CMK (cell line): ENCODE measurements at regions not wholly inside any gene's neighbourhood (a gene's known extent, or its start where the extent isn't known, plus 50 kb on each side); places are given as distances from the start of the nearest gene placed in this dataset.
"Not testable (repeated sequence)": the region's sequence is repeated elsewhere in the genome, so short reads cannot be mapped to it uniquely, and the experiment has no call there.

ENCODE experiments used
- DNase-seq: peaks from one replicate; pipeline ENCODE4 v3.0.0-alpha.2; 2010; ENCODE audit warnings: low read depth

- DNase-seq: no peak
Observed at GRCh38 chr4:31374256-31374960, 654.2 kb downstream of the PCDH7 start.

- DNase-seq: no peak
Observed at GRCh38 chr4:31375936-31376335, 655.8 kb downstream of the PCDH7 start.

DNA sequence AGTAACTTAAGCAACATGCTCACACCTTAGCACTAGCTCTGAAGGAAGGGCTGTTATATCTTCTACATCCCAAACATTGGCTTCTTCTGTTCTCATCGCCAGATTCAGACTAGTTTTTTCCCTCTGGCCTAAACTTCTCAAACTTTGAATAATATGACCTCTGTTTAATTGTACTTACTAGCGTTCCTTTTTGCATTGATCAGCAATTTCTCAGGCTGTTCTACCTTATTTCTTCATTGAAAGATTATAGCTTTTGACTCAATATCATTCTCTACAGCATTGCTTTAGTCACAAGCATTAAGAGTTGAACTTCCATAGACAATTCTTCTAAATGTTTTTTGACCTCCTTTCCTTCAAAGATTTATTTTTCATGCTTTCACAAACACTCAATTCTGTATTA lies 659.2 kb downstream of the PCDH7 start:
- DNase-seq: no peak

GRCh38 chr4:31383767-31384166 lies 663.6 kb downstream of the PCDH7 start:
- no peak for DNase-seq

DNA sequence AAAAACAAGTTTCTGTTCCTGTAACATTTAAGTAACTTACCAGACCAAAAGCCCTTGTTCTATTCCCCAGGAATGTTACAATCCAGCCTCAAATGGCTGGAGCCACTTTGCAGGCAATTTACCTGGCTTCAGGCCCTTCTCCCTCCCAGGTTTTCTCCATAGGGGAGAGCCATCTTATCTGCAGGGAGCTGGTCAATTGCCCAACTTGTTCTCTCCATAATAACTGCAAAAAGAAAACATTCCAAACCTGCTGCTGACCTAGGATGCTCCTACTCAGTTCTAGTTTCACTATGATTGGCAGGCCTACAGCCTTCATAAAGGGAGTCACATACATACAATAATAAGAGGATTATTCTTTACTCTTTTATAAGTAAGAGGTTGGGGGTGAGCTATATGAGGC lies 670.7 kb downstream of the PCDH7 start:
- DNase-seq: no peak

DNA sequence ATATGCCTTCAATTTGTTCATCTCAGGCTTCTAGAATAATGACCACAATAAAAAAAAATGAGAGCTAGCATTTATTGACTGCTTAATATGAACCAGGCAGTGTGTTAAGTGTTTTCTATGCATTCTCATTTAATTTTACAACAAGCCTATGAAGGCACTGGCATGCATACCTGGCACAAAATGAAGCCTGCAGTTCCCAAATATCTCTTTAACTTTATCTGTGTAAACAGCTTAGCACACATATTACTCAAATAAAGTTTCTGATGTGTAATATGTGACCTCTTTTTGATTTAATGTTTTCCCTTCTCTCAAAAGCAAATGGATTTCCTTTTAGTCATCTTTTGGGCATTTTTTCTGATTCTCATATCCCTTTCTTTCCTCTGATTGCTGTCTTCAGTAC lies 671.8 kb downstream of the PCDH7 start:
- DNase-seq: no peak

DNA sequence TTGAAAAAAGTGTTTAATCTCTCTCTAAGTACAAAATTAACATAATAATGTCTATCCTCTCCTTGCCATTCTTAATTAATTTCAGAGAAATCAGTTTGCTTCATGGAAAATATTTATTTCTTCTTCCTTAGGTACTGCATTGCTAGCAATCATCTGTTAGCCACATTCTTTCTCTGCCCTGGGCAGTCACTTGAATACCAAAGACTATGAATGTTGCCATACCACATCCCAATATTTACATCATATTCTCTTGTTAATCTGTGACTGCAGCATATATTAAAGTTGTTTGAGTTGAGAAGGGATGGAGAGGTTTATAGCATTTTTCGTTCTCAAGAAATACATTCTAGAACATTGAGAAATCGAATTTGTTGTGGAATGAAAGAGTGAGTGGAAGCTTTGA lies 672.8 kb downstream of the PCDH7 start:
- DNase-seq: no peak

DNA sequence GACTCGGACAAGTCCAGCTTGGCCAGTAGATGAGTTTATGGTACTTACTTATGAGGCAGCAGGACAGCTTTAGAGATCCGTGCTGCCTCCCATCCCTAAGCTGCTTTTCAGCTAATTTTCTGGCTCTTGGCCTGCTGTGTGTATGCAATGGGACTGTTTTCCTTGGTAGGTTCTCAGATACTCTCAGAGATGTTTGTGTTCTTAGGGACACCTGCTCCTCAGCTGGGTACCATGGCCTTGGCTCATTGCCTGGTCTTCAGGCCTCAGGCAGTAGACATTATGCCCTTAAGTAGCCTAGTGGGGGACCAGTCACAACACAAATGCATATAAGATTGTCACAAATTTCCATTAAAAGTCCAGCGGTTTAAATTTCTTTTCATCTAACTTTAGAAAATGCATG lies 688.0 kb downstream of the PCDH7 start:
- no peak for DNase-seq

- DNase-seq: no peak
Observed at GRCh38 chr4:31411565-31411964, 691.4 kb downstream of the PCDH7 start.

- DNase-seq: no peak
Observed at GRCh38 chr4:31415629-31416028, 695.5 kb downstream of the PCDH7 start.

DNA sequence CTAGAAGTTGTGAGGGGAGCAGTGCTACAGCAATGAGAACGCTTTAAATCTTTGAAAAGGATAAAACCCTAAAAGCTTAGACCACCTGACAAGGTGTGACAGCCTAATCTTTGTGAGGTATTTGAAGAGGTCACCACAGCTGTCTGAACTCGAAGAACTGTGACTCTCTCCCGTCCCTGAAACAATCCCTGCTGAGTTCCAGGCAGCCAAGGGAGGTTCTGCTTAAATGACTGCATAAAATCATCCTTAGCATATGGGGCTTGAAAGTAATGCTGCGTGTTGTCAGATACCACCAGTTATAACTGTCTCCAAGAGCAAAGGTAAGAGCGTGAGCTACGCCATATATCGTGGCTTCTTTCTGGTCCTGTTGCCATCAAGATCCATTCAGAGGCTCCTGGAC lies 696.3 kb downstream of the PCDH7 start:
- no peak for DNase-seq

GRCh38 chr4:31417040-31417439 lies 696.9 kb downstream of the PCDH7 start:
- no peak for DNase-seq

GRCh38 chr4:31422006-31422405 lies 701.8 kb downstream of the PCDH7 start:
- DNase-seq: no peak

DNA sequence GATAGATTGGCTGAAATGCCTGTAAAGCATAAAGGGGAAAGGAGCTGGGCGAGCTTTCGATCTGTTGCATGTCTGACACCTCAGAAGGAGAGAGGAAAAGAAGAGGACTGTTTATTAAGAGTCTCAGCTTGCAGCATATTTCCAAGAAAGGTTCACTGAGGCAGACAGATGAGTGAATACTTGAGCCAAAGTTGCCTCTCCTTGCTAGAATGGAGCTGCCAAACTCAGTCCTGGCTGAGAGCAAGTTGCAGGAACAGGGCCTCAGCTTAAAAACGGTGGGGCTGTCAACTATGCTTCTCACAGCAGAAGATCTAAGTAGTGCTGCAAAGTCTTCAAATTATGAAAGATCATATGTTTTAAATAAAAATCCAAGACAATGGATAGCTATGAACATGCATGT lies 707.5 kb downstream of the PCDH7 start:
- no peak for DNase-seq

GRCh38 chr4:31442236-31442635 lies 722.1 kb downstream of the PCDH7 start:
- DNase-seq: no peak

DNA sequence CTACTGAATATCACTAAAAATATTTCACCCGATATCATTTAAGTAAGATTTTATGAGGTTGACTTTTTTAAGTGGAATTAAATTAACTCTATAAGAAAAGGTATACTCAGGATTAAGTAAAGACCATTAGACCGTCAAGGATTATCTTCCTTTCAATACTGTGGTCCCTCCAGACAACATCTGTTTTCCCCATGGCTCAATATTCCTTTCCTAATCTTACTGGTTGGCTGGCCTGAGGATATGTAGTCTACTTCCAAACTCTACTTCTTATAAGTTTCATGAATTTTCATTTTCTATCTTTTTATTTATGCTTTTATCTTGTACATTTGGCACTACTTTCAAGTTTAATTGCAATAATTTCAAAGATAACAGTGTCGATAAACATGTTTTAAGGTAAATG lies 725.4 kb downstream of the PCDH7 start:
- DNase-seq: no peak

DNA sequence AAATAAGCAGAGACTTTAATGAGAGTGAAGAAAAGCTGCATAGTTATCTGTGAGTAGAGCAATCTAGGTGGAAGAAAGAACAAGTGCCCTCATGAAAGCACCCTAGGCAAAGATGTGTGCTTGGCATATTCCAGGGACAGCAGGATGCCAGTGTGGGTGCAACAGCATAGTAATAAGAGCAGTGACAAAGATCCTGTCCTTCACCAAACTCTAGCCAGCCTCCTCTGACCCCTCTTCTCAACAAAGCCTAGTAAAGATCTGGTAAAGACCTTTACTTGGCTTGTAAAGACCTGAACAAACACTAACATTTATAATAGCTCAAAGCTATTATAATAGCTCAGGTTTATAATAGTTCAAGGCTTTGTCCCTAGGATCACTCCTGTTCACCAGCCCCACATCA lies 735.4 kb downstream of the PCDH7 start:
- DNase-seq: no peak

- DNase-seq: no peak
Observed at GRCh38 chr4:31458813-31459212, 738.6 kb downstream of the PCDH7 start.

- DNase-seq: no peak
Observed at GRCh38 chr4:31461421-31461820, 741.3 kb downstream of the PCDH7 start.

DNA sequence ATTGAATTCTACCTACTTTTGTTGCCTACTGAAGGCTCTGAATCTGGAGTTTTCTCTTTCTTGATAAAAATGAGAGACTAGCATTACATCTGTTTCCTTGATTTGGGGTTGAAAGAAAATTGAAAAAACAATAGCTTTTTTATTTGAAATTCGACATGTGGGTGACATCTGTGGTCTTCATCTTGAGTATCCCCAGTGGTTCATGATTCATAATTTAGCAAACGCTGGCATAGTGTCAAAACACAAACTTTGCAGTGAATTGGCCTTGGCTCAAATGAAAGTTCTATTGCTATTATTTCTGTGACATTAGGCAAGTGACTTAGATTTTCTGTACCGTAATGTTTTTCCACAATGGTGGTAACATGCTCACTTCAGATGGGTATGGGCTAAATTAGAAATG lies 747.6 kb downstream of the PCDH7 start:
- DNase-seq: no peak

GRCh38 chr4:31474221-31474620 lies 754.1 kb downstream of the PCDH7 start:
- no peak for DNase-seq

DNA sequence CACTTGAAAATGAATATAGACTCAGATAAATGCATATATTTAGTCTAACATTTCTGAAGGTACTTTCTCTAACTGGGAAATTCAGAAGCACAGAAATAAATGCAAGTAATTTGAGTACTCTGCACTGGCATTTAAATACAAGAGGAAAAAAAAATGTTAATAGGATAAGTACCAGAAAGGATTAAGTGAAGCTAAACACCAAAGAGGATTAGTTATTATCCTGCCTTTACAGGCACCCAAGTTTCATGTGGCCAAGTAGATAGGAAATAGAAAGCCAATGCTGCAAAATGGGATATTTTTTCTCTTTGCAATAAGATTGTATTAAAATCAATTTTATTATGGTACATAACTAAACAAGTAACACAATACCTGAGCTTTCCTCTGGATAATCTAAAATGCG lies 762.5 kb downstream of the PCDH7 start:
- DNase-seq: no peak

- not testable (repeated sequence) for DNase-seq
Observed at GRCh38 chr4:31499216-31499615, 779.0 kb downstream of the PCDH7 start.

DNA sequence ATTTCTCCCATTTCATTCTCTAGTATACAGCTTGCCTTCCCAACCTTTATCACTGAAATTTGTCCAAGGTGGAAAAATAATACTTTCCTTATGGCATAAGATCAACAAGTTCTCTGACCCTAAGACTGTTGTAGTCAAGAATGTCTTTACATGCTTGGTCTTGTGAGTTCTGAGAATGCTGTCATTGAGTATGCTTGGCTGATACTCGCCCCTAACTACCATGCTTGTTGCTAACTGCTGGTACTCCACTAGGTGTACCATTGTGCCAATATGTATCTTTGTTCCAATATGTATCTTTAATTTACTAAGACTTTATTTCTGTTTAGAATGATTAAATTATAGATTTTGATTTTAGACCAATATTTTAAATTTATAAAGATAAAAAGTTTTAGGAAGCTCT lies 796.4 kb downstream of the PCDH7 start:
- no peak for DNase-seq

DNA sequence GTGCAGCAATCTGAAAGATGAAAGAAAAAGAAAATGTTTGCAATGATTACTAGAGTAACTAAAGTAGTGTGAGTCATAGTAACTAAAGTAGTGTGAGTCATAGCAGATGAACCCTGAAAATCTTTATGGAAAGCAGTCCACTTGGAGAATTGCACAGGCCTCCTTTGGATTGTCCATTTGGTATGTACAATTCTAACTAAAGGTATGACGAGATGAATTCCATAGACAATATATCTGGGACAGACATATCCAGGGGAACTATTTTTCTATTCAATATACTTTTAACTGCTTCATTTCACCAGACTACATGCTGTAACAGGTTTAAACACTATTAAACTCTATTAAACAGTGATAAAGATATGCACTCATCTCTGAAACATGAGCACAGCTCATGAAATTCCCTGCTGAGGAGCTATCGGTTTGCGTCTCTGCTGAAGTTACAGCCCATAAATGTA lies 798.7 kb downstream of the PCDH7 start:
- no peak for DNase-seq
